ENCODE measurements at regions not wholly inside any gene's neighbourhood (a gene's known extent, or its start where the extent isn't known, plus 50 kb on each side); places are given as distances from the start of the nearest gene placed in this dataset.

GRCh38 chr10:78331391-78331922 lies 297.8 kb downstream of the RPS24 start:
- Histone ChIP-seq H3K4me3 (ENCODE audit: low read depth in 1 of 3, low read length in 3 of 3) (no peak overlapping the region), H3K36me3 (ENCODE audit: control insufficient read depth in 3 of 3, insufficient read depth in 2 of 3, low read depth in 1 of 3, low read length in 3 of 3) (no peaks in the 10 kb centered on the region), H3K27me3 (ENCODE audit: control insufficient read depth in 3 of 3, insufficient read depth in 3 of 3, low read length in 3 of 3) (no peaks in the 10 kb centered on the region), H3K27ac (ENCODE audit: low read depth in 1 of 3, low read length in 2 of 3) (no peak overlapping the region), H3K9me3 (ENCODE audit: control insufficient read depth in 2 of 2, insufficient read depth in 1 of 2, low read depth in 1 of 2, low read length in 1 of 2) (peaks cover 0 to 11% of the 10 kb centered on the region in 2 donors), H3K4me1 (ENCODE audit: control insufficient read depth in 3 of 3, insufficient read depth in 2 of 3, low read depth in 1 of 3, low read length in 2 of 3) (no peaks in the 10 kb centered on the region)
- DNase-seq, result no peak
- 62 to 72% (median 70%) methylated on average over 6 of the region's 6 CpGs for WGBS, 3 donors
- FAIRE-seq, result no peak

GRCh38 chr10:78332012-78332411 lies 298.3 kb downstream of the RPS24 start:
- WGBS, 3 donors, result 89 to 90% (median 89%) methylated on average over 7 of the region's 7 CpGs
- H3K27ac ChIP-seq (ENCODE audit: low read depth in 1 of 3, low read length in 2 of 3), result no peak overlapping the region

GRCh38 chr10:78332657-78333056 lies 299.0 kb downstream of the RPS24 start:
- no peaks in the 10 kb centered on the region for H3K4me1 ChIP-seq (ENCODE audit: control insufficient read depth in 3 of 3, insufficient read depth in 2 of 3, low read depth in 1 of 3, low read length in 2 of 3)
- FAIRE-seq (no peak), DNase-seq (no peak)
- H3K4me3 ChIP-seq (ENCODE audit: low read depth in 1 of 3, low read length in 3 of 3), result no peak overlapping the region
- H3K9me3 ChIP-seq (ENCODE audit: control insufficient read depth in 2 of 2, insufficient read depth in 1 of 2, low read depth in 1 of 2, low read length in 1 of 2), result peaks cover 0 to 7% of the 10 kb centered on the region in 2 donors
- no peaks in the 10 kb centered on the region for H3K27me3 ChIP-seq (ENCODE audit: control insufficient read depth in 3 of 3, insufficient read depth in 3 of 3, low read length in 3 of 3)
- H3K27ac ChIP-seq (ENCODE audit: low read depth in 1 of 3, low read length in 2 of 3), result no peak overlapping the region
- H3K36me3 ChIP-seq (ENCODE audit: control insufficient read depth in 3 of 3, insufficient read depth in 2 of 3, low read depth in 1 of 3, low read length in 3 of 3), result no peaks in the 10 kb centered on the region

More at GRCh38 chr10:78332012-78332411, 298.3 kb downstream of the RPS24 start:
- peaks cover 0 to 11% of the 10 kb centered on the region in 2 donors for H3K9me3 ChIP-seq (ENCODE audit: control insufficient read depth in 2 of 2, insufficient read depth in 1 of 2, low read depth in 1 of 2, low read length in 1 of 2)
- no peaks in the 10 kb centered on the region for H3K36me3 ChIP-seq (ENCODE audit: control insufficient read depth in 3 of 3, insufficient read depth in 2 of 3, low read depth in 1 of 3, low read length in 3 of 3)
- FAIRE-seq (no peak), DNase-seq (no peak)
- no peaks in the 10 kb centered on the region for H3K27me3 ChIP-seq (ENCODE audit: control insufficient read depth in 3 of 3, insufficient read depth in 3 of 3, low read length in 3 of 3)
- H3K4me1 ChIP-seq (ENCODE audit: control insufficient read depth in 3 of 3, insufficient read depth in 2 of 3, low read depth in 1 of 3, low read length in 2 of 3), result no peaks in the 10 kb centered on the region
- no peak overlapping the region for H3K4me3 ChIP-seq (ENCODE audit: low read depth in 1 of 3, low read length in 3 of 3)

GRCh38 chr10:78333362-78334143 lies 299.9 kb downstream of the RPS24 start:
- 89 to 92% (median 92%) methylated on average over 9 of the region's 9 CpGs for WGBS, 3 donors
- no peak overlapping the region for H3K4me3 ChIP-seq (ENCODE audit: low read depth in 1 of 3, low read length in 3 of 3)
- DNase-seq (no peak), FAIRE-seq (no peak)
- H3K4me1 ChIP-seq (ENCODE audit: control insufficient read depth in 3 of 3, insufficient read depth in 2 of 3, low read depth in 1 of 3, low read length in 2 of 3), result no peaks in the 10 kb centered on the region
- H3K27me3 ChIP-seq (ENCODE audit: control insufficient read depth in 3 of 3, insufficient read depth in 3 of 3, low read length in 3 of 3), result peaks cover 0 to 2% (median 0%) of the 10 kb centered on the region in 3 donors
- no peak overlapping the region for H3K27ac ChIP-seq (ENCODE audit: low read depth in 1 of 3, low read length in 2 of 3)
- no peaks in the 10 kb centered on the region for H3K36me3 ChIP-seq (ENCODE audit: control insufficient read depth in 3 of 3, insufficient read depth in 2 of 3, low read depth in 1 of 3, low read length in 3 of 3)
- peaks cover 0 to 3% of the 10 kb centered on the region in 2 donors for H3K9me3 ChIP-seq (ENCODE audit: control insufficient read depth in 2 of 2, insufficient read depth in 1 of 2, low read depth in 1 of 2, low read length in 1 of 2)

- no peak overlapping the region for H3K27ac ChIP-seq (ENCODE audit: low read depth in 1 of 3, low read length in 2 of 3)
- WGBS, 3 donors, result 50 to 65% (median 57%) methylated on average over 1 of the region's 1 CpG
- H3K9me3 ChIP-seq (ENCODE audit: control insufficient read depth in 2 of 2, insufficient read depth in 1 of 2, low read depth in 1 of 2, low read length in 1 of 2), result peaks cover 0 to 3% of the 10 kb centered on the region in 2 donors
- H3K4me3 ChIP-seq (ENCODE audit: low read depth in 1 of 3, low read length in 3 of 3), result no peak overlapping the region
- peaks cover 0 to 3% (median 0%) of the 10 kb centered on the region in 3 donors for H3K27me3 ChIP-seq (ENCODE audit: control insufficient read depth in 3 of 3, insufficient read depth in 3 of 3, low read length in 3 of 3)
- no peaks in the 10 kb centered on the region for H3K4me1 ChIP-seq (ENCODE audit: control insufficient read depth in 3 of 3, insufficient read depth in 2 of 3, low read depth in 1 of 3, low read length in 2 of 3)
- no peak for DNase-seq
- no peak for FAIRE-seq
- H3K36me3 ChIP-seq (ENCODE audit: control insufficient read depth in 3 of 3, insufficient read depth in 2 of 3, low read depth in 1 of 3, low read length in 3 of 3), result no peaks in the 10 kb centered on the region
Measured at GRCh38 chr10:78335371-78335690, 301.7 kb downstream of the RPS24 start.

- Histone ChIP-seq H3K4me1 (ENCODE audit: control insufficient read depth in 3 of 3, insufficient read depth in 2 of 3, low read depth in 1 of 3, low read length in 2 of 3) (no peaks in the 10 kb centered on the region), H3K9me3 (ENCODE audit: control insufficient read depth in 2 of 2, insufficient read depth in 1 of 2, low read depth in 1 of 2, low read length in 1 of 2) (peaks cover 0 to 3% of the 10 kb centered on the region in 2 donors), H3K27ac (ENCODE audit: low read depth in 1 of 3, low read length in 2 of 3) (no peak overlapping the region), H3K4me3 (ENCODE audit: low read depth in 1 of 3, low read length in 3 of 3) (no peak overlapping the region), H3K36me3 (ENCODE audit: control insufficient read depth in 3 of 3, insufficient read depth in 2 of 3, low read depth in 1 of 3, low read length in 3 of 3) (no peaks in the 10 kb centered on the region), H3K27me3 (ENCODE audit: control insufficient read depth in 3 of 3, insufficient read depth in 3 of 3, low read length in 3 of 3) (peaks cover 0 to 3% (median 0%) of the 10 kb centered on the region in 3 donors)
- 70 to 84% (median 75%) methylated on average over 5 of the region's 5 CpGs for WGBS, 3 donors
- DNase-seq, result no peak
- no peak for FAIRE-seq
Measured at GRCh38 chr10:78335691-78336401, 302.2 kb downstream of the RPS24 start.

GRCh38 chr10:78336402-78336791 lies 302.7 kb downstream of the RPS24 start:
- peaks cover 0 to 3% of the 10 kb centered on the region in 2 donors for H3K9me3 ChIP-seq (ENCODE audit: control insufficient read depth in 2 of 2, insufficient read depth in 1 of 2, low read depth in 1 of 2, low read length in 1 of 2)
- no peak for FAIRE-seq
- H3K27me3 ChIP-seq (ENCODE audit: control insufficient read depth in 3 of 3, insufficient read depth in 3 of 3, low read length in 3 of 3), result peaks cover 0 to 3% (median 0%) of the 10 kb centered on the region in 3 donors
- no peak overlapping the region for H3K4me3 ChIP-seq (ENCODE audit: low read depth in 1 of 3, low read length in 3 of 3)
- no peaks in the 10 kb centered on the region for H3K36me3 ChIP-seq (ENCODE audit: control insufficient read depth in 3 of 3, insufficient read depth in 2 of 3, low read depth in 1 of 3, low read length in 3 of 3)
- DNase-seq, result no peak
- H3K27ac ChIP-seq (ENCODE audit: low read depth in 1 of 3, low read length in 2 of 3), result no peak overlapping the region
- 53 to 77% (median 72%) methylated on average over 2 of the region's 2 CpGs for WGBS, 3 donors
- H3K4me1 ChIP-seq (ENCODE audit: control insufficient read depth in 3 of 3, insufficient read depth in 2 of 3, low read depth in 1 of 3, low read length in 2 of 3), result no peaks in the 10 kb centered on the region

- Histone ChIP-seq H3K27ac (ENCODE audit: low read depth in 1 of 3, low read length in 2 of 3) (no peak overlapping the region), H3K4me3 (ENCODE audit: low read depth in 1 of 3, low read length in 3 of 3) (no peak overlapping the region), H3K36me3 (ENCODE audit: control insufficient read depth in 3 of 3, insufficient read depth in 2 of 3, low read depth in 1 of 3, low read length in 3 of 3) (no peaks in the 10 kb centered on the region), H3K4me1 (ENCODE audit: control insufficient read depth in 3 of 3, insufficient read depth in 2 of 3, low read depth in 1 of 3, low read length in 2 of 3) (no peaks in the 10 kb centered on the region), H3K27me3 (ENCODE audit: control insufficient read depth in 3 of 3, insufficient read depth in 3 of 3, low read length in 3 of 3) (peaks cover 0 to 3% (median 0%) of the 10 kb centered on the region in 3 donors), H3K9me3 (ENCODE audit: control insufficient read depth in 2 of 2, insufficient read depth in 1 of 2, low read depth in 1 of 2, low read length in 1 of 2) (peaks cover 0 to 3% of the 10 kb centered on the region in 2 donors)
- FAIRE-seq, result no peak
- WGBS, 3 donors, result 59 to 76% (median 64%) methylated on average over 4 of the region's 4 CpGs
- no peak for DNase-seq
Measured at GRCh38 chr10:78337016-78337415, 303.4 kb downstream of the RPS24 start.
